Ishikawa (cell line): ENCODE measurements at regions not wholly inside any gene's neighbourhood (a gene's known extent, or its start where the extent isn't known, plus 50 kb on each side); places are given as distances from the start of the nearest gene placed in this dataset.

ENCODE experiments used
- CREB1 ChIP-seq: IDR thresholded peaks from 2 replicates; pipeline ENCODE4 v1.6.1; 2012; ENCODE audit warnings: low read depth
- EGR1 ChIP-seq: IDR thresholded peaks from 2 replicates; pipeline ENCODE4 v1.6.1; 2012
- EP300 ChIP-seq: IDR thresholded peaks from 2 replicates; pipeline ENCODE4 v1.6.1; 2012; ENCODE audit warnings: borderline replicate concordance
- FOXM1 ChIP-seq: IDR thresholded peaks from 2 replicates; pipeline ENCODE4 v1.6.1; 2012; ENCODE audit warnings: low read depth, borderline replicate concordance
- MAX ChIP-seq: IDR thresholded peaks from 2 replicates; pipeline ENCODE4 v1.6.1; 2012
- TCF12 ChIP-seq: IDR thresholded peaks from 2 replicates; pipeline ENCODE4 v1.6.1; 2012; ENCODE audit warnings: low read depth
- TEAD4 ChIP-seq: IDR thresholded peaks from 2 replicates; pipeline ENCODE4 v1.6.1; 2012
- YY1 ChIP-seq: IDR thresholded peaks from 2 replicates; pipeline ENCODE4 v1.6.1; 2012; ENCODE audit warnings: low read depth

GRCh38 chr13:55661505-55661904 lies 1479.2 kb upstream of the PRR20A start:
- TF ChIP-seq EGR1 (no peak), CREB1 (no peak), TEAD4 (no peak), YY1 (no peak), MAX (no peak), EP300 (no peak), FOXM1 (no peak), TCF12 (no peak)
